Activated T-helper 1 cell treated with anti-CD3 and anti-CD28 coated beads, Interleukin-12 subunit alpha, Interleukin-12 subunit beta, Interleukin-2, Interleukin-4 antibody, amounts not matched to agents 30 ng/mL and 10 ng/mL and 1 ng/mL, durations not matched to agents 14 hours and 24 hours and 36 hours (primary cell): ENCODE measurements at regions not wholly inside any gene's neighbourhood (a gene's known extent, or its start where the extent isn't known, plus 50 kb on each side); places are given as distances from the start of the nearest gene placed in this dataset.

Experiments used
- DNase-seq: peaks from one replicate; pipeline ENCODE4 v3.0.0; 2021; ENCODE audit warnings: low spot score
- H3K27ac Mint-ChIP-seq: one replicate; pipeline ENCODE4 v1.8.0; 2021; ENCODE audit warnings: mild to moderate bottlenecking, mixed read lengths
- H3K27me3 Mint-ChIP-seq: one replicate; pipeline ENCODE4 v1.8.0; 2022; ENCODE audit warnings: mild to moderate bottlenecking, moderate library complexity, mixed read lengths; ENCODE audit not compliant: insufficient read depth
- H3K36me3 Mint-ChIP-seq: one replicate; pipeline ENCODE4 v1.8.0; 2021; ENCODE audit warnings: low read depth, mixed read lengths
- H3K4me1 Mint-ChIP-seq: one replicate; pipeline ENCODE4 v1.8.0; 2021; ENCODE audit warnings: low read depth, mixed read lengths
- H3K4me3 Mint-ChIP-seq: one replicate; pipeline ENCODE4 v1.8.0; 2021; ENCODE audit warnings: mild to moderate bottlenecking, moderate library complexity, mixed read lengths
- H3K9me3 Mint-ChIP-seq: one replicate; pipeline ENCODE4 v1.8.0; 2021; ENCODE audit warnings: mixed read lengths
- intact Hi-C: fragments of 100-400 bp; cut with micrococcal nuclease; formaldehyde crosslinking; loops from one replicate; pipeline ENCODE4 v1.15.1; 2024

GRCh38 chr12:60317361-60317760 lies 721.5 kb downstream of the SLC16A7 start:
- DNase-seq: no peak
- Mint-ChIP-seq H3K36me3 (no peaks in the 10 kb centered on the region), H3K27ac (no peak overlapping the region), H3K27me3 (no peaks in the 10 kb centered on the region), H3K9me3 (no peaks in the 10 kb centered on the region), H3K4me3 (no peak overlapping the region), H3K4me1 (no peaks in the 10 kb centered on the region)
- intact Hi-C loops: no loop called here

DNA sequence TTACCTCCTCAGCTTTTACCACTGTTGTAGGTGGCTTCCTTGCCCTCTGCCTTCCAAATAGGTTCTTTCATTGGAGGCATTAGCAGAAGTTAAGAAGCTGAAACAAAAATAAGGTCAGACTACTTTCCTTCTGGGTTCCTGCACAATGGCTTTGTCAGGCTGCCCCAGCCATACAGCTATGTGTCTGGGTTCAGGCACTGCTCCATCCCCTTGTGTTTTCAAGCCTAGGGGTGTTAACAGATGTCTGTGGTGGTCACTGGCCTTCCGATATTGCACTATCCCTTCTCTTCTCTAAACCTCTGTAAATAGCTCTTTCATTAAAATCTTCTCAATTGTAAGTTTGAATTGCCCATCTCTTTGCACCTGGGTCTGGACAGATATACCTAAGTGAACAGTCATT lies 728.9 kb downstream of the SLC16A7 start:
- H3K4me3 Mint-ChIP-seq: no peak overlapping the region
- H3K9me3 Mint-ChIP-seq: no peaks in the 10 kb centered on the region
- intact Hi-C loops: no loop called here
- no peaks in the 10 kb centered on the region for H3K36me3 Mint-ChIP-seq
- H3K27me3 Mint-ChIP-seq: no peaks in the 10 kb centered on the region
- no peak for DNase-seq
- H3K4me1 Mint-ChIP-seq: no peaks in the 10 kb centered on the region
- no peak overlapping the region for H3K27ac Mint-ChIP-seq

GRCh38 chr12:60333461-60333860 lies 737.6 kb downstream of the SLC16A7 start:
- Mint-ChIP-seq H3K27ac (no peak overlapping the region), H3K9me3 (no peaks in the 10 kb centered on the region), H3K4me3 (no peak overlapping the region), H3K4me1 (no peaks in the 10 kb centered on the region), H3K27me3 (no peaks in the 10 kb centered on the region), H3K36me3 (no peaks in the 10 kb centered on the region)
- DNase-seq: no peak
- intact Hi-C loops: no loop called here

GRCh38 chr12:60335745-60336144 lies 739.9 kb downstream of the SLC16A7 start:
- intact Hi-C loops: no loop called here
- Mint-ChIP-seq H3K9me3 (no peaks in the 10 kb centered on the region), H3K4me1 (no peaks in the 10 kb centered on the region), H3K27ac (no peak overlapping the region), H3K27me3 (no peaks in the 10 kb centered on the region), H3K4me3 (no peak overlapping the region), H3K36me3 (no peaks in the 10 kb centered on the region)
- no peak for DNase-seq

DNA sequence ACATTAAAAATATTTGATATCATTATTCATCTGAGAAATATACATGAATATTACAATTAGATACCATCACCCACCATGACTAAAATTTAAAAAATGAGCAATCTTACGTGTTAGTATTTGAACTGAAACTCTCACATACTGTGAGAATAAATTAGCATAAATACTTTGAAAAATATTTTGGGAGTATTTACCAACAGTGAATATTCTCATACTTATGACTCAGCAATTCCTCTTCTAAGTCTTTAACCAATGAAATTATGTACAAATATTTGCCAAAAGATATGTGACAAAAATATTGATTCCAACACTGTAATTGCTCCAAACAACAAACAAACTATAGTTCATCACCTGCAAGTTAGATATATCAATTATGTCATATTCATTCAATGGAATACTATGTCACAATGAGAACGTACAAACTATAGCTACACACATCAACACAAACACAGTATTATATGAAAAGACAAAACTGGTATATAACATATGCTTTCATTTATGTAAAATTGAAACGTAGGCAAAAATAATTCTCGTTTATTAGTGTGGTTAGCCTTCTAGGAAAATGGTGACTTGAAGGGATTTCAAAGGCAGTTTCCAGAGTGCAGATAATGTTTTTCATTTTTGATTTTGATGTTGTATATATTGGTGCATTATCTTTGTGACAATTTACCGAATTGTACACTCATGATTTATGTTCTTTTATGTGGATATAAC lies 742.2 kb downstream of the SLC16A7 start:
- Mint-ChIP-seq H3K4me1 (no peaks in the 10 kb centered on the region), H3K27ac (no peak overlapping the region), H3K9me3 (no peaks in the 10 kb centered on the region), H3K4me3 (no peak overlapping the region), H3K27me3 (no peaks in the 10 kb centered on the region), H3K36me3 (no peaks in the 10 kb centered on the region)
- intact Hi-C loops: no loop called here
- DNase-seq: no peak

DNA sequence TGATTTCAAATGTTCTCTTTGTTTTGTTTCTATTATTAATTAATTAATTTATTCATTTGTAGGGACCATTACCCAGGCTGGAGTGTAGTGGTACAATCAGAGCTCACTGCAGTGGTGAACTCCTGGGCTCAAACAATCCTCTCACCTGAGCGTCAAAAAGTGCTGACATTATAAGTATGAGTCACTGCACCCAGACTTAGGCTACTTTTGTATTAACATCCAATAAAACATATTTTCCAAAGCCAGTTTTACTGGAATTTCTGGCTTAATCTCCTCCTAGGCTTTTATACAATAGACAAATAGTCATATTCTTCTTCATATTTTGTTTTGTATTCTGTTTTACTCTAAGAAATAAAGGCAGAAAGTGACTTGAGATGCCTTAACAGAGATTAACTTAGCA lies 749.6 kb downstream of the SLC16A7 start:
- Mint-ChIP-seq H3K36me3 (no peaks in the 10 kb centered on the region), H3K27ac (no peak overlapping the region), H3K9me3 (no peaks in the 10 kb centered on the region), H3K4me1 (no peaks in the 10 kb centered on the region), H3K4me3 (no peak overlapping the region), H3K27me3 (no peaks in the 10 kb centered on the region)
- DNase-seq: no peak
- intact Hi-C loops: no loop called here

DNA sequence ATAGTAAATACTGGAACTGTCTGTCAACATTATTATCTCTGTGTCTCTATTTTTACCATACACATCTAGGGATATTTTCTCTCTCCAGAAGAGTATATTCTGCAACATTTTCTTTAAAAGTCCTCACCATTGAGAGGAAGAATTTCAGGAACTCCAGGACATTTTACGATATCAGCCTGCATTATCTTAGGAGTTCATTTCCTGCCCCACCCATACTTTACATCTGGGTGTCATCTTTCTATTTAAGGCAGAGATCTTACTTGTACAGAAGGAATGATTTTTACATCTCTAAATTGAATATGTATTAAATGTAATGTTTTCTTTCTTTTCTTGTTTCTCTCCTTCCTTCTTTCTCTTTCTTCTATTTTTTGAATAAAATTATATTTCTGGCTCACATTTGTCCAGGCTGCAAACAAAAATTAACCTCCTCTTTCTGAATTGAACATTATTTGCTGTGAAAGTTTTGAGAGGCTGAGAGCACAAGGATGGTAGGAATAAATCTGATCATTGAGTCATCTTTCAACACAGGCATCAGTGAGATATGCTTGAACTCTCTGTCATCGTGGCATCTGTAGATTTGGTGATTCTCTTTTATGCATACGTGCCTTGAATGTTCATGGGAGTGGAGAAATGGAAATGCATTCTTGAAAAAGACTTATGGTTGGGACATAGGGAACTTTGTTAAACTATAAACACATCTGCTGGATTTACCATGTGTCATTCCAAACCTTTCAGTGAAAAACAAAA lies 753.6 kb downstream of the SLC16A7 start:
- Mint-ChIP-seq H3K9me3 (no peaks in the 10 kb centered on the region), H3K27ac (no peak overlapping the region), H3K4me1 (no peaks in the 10 kb centered on the region), H3K36me3 (no peaks in the 10 kb centered on the region), H3K4me3 (no peak overlapping the region), H3K27me3 (no peaks in the 10 kb centered on the region)
- no peak for DNase-seq
- intact Hi-C loops: no loop called here

GRCh38 chr12:60387356-60387755 lies 791.5 kb downstream of the SLC16A7 start:
- no peaks in the 10 kb centered on the region for H3K36me3 Mint-ChIP-seq
- no peak overlapping the region for H3K27ac Mint-ChIP-seq
- no peaks in the 10 kb centered on the region for H3K27me3 Mint-ChIP-seq
- DNase-seq: no peak
- H3K9me3 Mint-ChIP-seq: no peaks in the 10 kb centered on the region
- H3K4me1 Mint-ChIP-seq: no peaks in the 10 kb centered on the region
- no peak overlapping the region for H3K4me3 Mint-ChIP-seq
- intact Hi-C loops: no loop called here

DNA sequence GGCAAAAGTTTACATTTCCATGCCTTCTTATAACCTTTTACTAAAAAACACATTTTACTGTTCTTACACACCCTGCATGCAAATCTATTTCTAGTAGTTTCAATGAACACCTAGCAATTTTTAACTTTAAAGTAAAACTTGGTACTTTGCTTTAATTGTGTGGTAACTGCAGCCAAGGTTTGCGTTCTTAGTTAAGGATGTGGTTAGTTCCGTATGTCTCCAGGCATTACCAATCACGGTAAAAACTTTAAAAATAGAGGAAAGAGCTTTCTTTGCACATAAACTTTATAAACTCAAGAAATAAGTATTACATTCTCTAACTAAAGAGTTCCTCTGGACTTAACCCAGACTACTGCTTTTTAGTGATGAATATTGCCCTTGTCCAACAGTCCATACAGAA lies 795.2 kb downstream of the SLC16A7 start:
- Mint-ChIP-seq H3K4me3 (no peak overlapping the region), H3K4me1 (no peaks in the 10 kb centered on the region), H3K9me3 (no peaks in the 10 kb centered on the region), H3K27ac (no peak overlapping the region), H3K36me3 (no peaks in the 10 kb centered on the region), H3K27me3 (no peaks in the 10 kb centered on the region)
- DNase-seq: no peak
- intact Hi-C loops: no loop called here

GRCh38 chr12:60391791-60392190 lies 796.0 kb downstream of the SLC16A7 start:
- intact Hi-C loops: no loop called here
- no peak for DNase-seq
- Mint-ChIP-seq H3K4me3 (no peak overlapping the region), H3K36me3 (no peaks in the 10 kb centered on the region), H3K27me3 (no peaks in the 10 kb centered on the region), H3K27ac (no peak overlapping the region), H3K4me1 (no peaks in the 10 kb centered on the region), H3K9me3 (no peaks in the 10 kb centered on the region)

DNA sequence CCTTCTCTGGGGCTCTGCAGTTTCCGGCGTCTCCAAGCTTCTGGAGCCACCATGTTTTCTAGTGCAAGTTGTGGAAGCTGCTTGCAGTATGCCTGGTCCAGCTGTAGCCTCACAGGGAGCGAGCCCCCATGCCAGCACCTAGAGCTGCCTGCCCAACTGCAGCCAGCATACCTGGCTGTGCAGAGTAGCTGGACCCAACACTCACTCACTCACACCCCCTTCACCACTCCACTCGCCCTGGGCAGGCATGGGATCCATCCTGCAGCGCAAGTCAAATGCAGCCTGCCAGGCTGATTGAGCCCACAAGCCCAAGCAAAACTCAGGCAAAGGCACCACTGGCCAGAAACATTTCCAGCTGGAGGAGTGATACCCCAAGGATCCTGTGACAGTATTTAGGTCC lies 797.3 kb downstream of the SLC16A7 start:
- Mint-ChIP-seq H3K4me1 (no peaks in the 10 kb centered on the region), H3K27ac (no peak overlapping the region), H3K4me3 (no peak overlapping the region), H3K36me3 (no peaks in the 10 kb centered on the region), H3K9me3 (no peaks in the 10 kb centered on the region), H3K27me3 (no peaks in the 10 kb centered on the region)
- intact Hi-C loops: no loop called here
- DNase-seq: no peak

GRCh38 chr12:60394665-60395064 lies 798.8 kb downstream of the SLC16A7 start:
- no peak overlapping the region for H3K4me3 Mint-ChIP-seq
- intact Hi-C loops: no loop called here
- no peak overlapping the region for H3K27ac Mint-ChIP-seq
- no peak for DNase-seq
- H3K4me1 Mint-ChIP-seq: no peaks in the 10 kb centered on the region
- no peaks in the 10 kb centered on the region for H3K27me3 Mint-ChIP-seq
- H3K36me3 Mint-ChIP-seq: no peaks in the 10 kb centered on the region
- H3K9me3 Mint-ChIP-seq: no peaks in the 10 kb centered on the region

- Mint-ChIP-seq H3K27me3 (no peaks in the 10 kb centered on the region), H3K9me3 (no peaks in the 10 kb centered on the region), H3K36me3 (no peaks in the 10 kb centered on the region), H3K4me1 (no peaks in the 10 kb centered on the region), H3K4me3 (no peak overlapping the region), H3K27ac (no peak overlapping the region)
- DNase-seq: no peak
- intact Hi-C loops: no loop called here
These were observed 802.7 kb downstream of the SLC16A7 start for GRCh38 chr12:60398547-60398946.
